Heart left ventricle (tissue), 16 donors: ENCODE measurements at regions not wholly inside any gene's neighbourhood (a gene's known extent, or its start where the extent isn't known, plus 50 kb on each side); places are given as distances from the start of the nearest gene placed in this dataset.
"Not testable (repeated sequence)": the region's sequence is repeated elsewhere in the genome, so short reads cannot be mapped to it uniquely, and the experiment has no call there.

ENCODE experiments used
- ATAC-seq, 4 donors: fragments of 200-7000 bp; cut with Tn5 transposase; one replicate each; pipeline ENCODE4 v1.9.1; 2020 to 2022; ENCODE audit warnings: moderate library complexity in 4 of 4, mild to moderate bottlenecking in 3 of 4, moderate number of reproducible peaks in 1 of 4
- DNase-seq, 5 donors: peaks; one replicate each; pipeline ENCODE4 v3.0.0-alpha.2; 2020
- H3K27ac ChIP-seq, 12 donors: fragments of 200-600 bp; sonication (generic) in 4 of 12; one replicate each; pipeline versions ENCODE4 v1.5.0 to v1.8.0; 2016 to 2022; ENCODE audit warnings: mild to moderate bottlenecking in 2 of 12
- H3K27me3 ChIP-seq, 9 donors: fragments of 200-600 bp; sonication (generic) in 2 of 9; one replicate each; pipeline versions ENCODE4 v1.5.1 to v1.8.0; 2016 to 2022; ENCODE audit warnings: mild to moderate bottlenecking in 3 of 9
- H3K36me3 ChIP-seq, 9 donors: fragments of 200-600 bp; sonication (generic) in 2 of 9; one replicate each; pipeline versions ENCODE4 v1.5.0 to v1.8.0; 2018 to 2022; ENCODE audit warnings: mild to moderate bottlenecking in 2 of 9
- H3K4me1 ChIP-seq, 12 donors: fragments of 200-600 bp; sonication (generic) in 4 of 12; one replicate each; pipeline versions ENCODE4 v1.5.0 to v1.8.0; 2016 to 2022; ENCODE audit warnings: mild to moderate bottlenecking in 3 of 12
- H3K4me3 ChIP-seq, 12 donors: fragments of 200-600 bp; sonication (generic) in 4 of 12; one replicate each; pipeline versions ENCODE4 v1.5.0 to v1.8.0; 2017 to 2022; ENCODE audit warnings: mild to moderate bottlenecking in 9 of 12, moderate library complexity in 4 of 12
- H3K9me3 ChIP-seq, 12 donors: fragments of 200-600 bp; sonication (generic) in 4 of 12; one replicate each; pipeline versions ENCODE4 v1.5.0 to v1.8.0; 2016 to 2022; ENCODE audit warnings: mild to moderate bottlenecking in 1 of 12
- CTCF ChIP-seq, 12 donors: fragments of 200-600 bp; sonication (generic) in 4 of 12; IDR thresholded peaks; one replicate each; pipeline versions ENCODE4 v1.5.0 to v1.8.0; 2018 to 2022; ENCODE audit warnings: antibody characterized with exemption in 12 of 12, mild to moderate bottlenecking in 5 of 12
- POLR2A ChIP-seq, 2 donors: fragments of 450-650 bp; IDR thresholded peaks; one replicate each; pipeline ENCODE4 v1.6.1; 2017; ENCODE audit warnings: antibody characterized with exemption in 2 of 2, mild to moderate bottlenecking in 2 of 2, moderate library complexity in 2 of 2
- WGBS, 4 donors: extraction: QIAGEN DNeasy Blood & Tissue Kit in 2 of 4; methylation state at CpG; one replicate each; pipeline versions ENCODE4 v1.1.5 to v1.1.7; 2013 to 2018; 5-methylcytosine and 5-hydroxymethylcytosine counted together
- intact Hi-C, 10 donors: fragments of 100-400 bp; cut with DNase I; formaldehyde crosslinking; loops; one replicate each; pipeline versions ENCODE4 v1.11.1 to v1.14.2; 2022
- donor health status: ischemic (EF 13 %, LVEDD 7.1; RV severe dilation, severe dysfunction).
- donor health status: healthy with polysubstance abuse.
- donor health status: DM: no; HTN: yes; CAD: no.
- donor health status: DM: no; HTN: no; CAD: no.
- donor health status: ischemic (EF 25% LVEDD 6.9; RV normal size, moderate dysfunction).
- donor health status: ischemic (EF 25% LVEDD 5.7; RV mildly dilated, moderate dysfunction).
- donor health status: healthy.
- donor health status: DM: yes; HTN: yes; CAD: no.
- donor health status: ischemic (EF 35%, LVEDD 5.7; RV mildly dilated, moderate dysfunction).
- donor health status: nonischemic (EF 11% LVEDD 7.7; RV severe dilation, severe dysfunction).
- donor health status: DM: yes; HTN: yes; CAD: no.
- donor health status: PGD.
- donor health status: ischemic (EF 29% LVEDD 5.4; RV normal size, mild dysfunction).
- donor health status: nonischemic (EF 23%, LVEDD 6.1; RV moderate dilation, normal function).

- Histone ChIP-seq H3K4me3 (no peak overlapping the region), H3K27me3 (no peaks in the 10 kb centered on the region), H3K4me1 (no peaks in the 10 kb centered on the region), H3K36me3 (no peaks in the 10 kb centered on the region), H3K9me3 (no peaks in the 10 kb centered on the region), H3K27ac (no peak overlapping the region)
- TF ChIP-seq CTCF (IDR thresholded peaks at IDR 0.05) (no peak), POLR2A (IDR thresholded peaks at IDR 0.05) (no peak)
- ATAC-seq: no peak
- intact Hi-C loops: no loop called here
- no peak for DNase-seq
- WGBS, 4 donors: 88 to 95% (median 95%) methylated on average over 7 of the region's 7 CpGs
Observed at GRCh38 chr2:145799595-145800108, 1279.7 kb upstream of the ZEB2 start.

GRCh38 chr2:145798419-145798818, 1278.5 kb upstream of the ZEB2 start:
- intact Hi-C loops: no loop called here
- ATAC-seq: no peak
- TF ChIP-seq CTCF (IDR thresholded peaks at IDR 0.05) (no peak), POLR2A (IDR thresholded peaks at IDR 0.05) (no peak)
- Histone ChIP-seq H3K36me3 (no peaks in the 10 kb centered on the region), H3K4me1 (no peaks in the 10 kb centered on the region), H3K9me3 (no peaks in the 10 kb centered on the region), H3K27ac (no peak overlapping the region), H3K4me3 (no peak overlapping the region), H3K27me3 (no peaks in the 10 kb centered on the region)
- DNase-seq: no peak
- WGBS, 4 donors: 83 to 91% (median 89%) methylated on average over 1 of the region's 1 CpG

GRCh38 chr2:145797692-145798091, 1277.8 kb upstream of the ZEB2 start:
- no peak for TF ChIP-seq POLR2A (IDR thresholded peaks at IDR 0.05)
- intact Hi-C loops: no loop called here
- Histone ChIP-seq H3K27me3 (no peaks in the 10 kb centered on the region), H3K27ac (no peak overlapping the region), H3K36me3 (no peaks in the 10 kb centered on the region), H3K4me1 (no peaks in the 10 kb centered on the region), H3K4me3 (no peak overlapping the region), H3K9me3 (no peaks in the 10 kb centered on the region)
- DNase-seq (no peak), ATAC-seq (no peak)
- 90 to 96% (median 91%) methylated on average over 4 of the region's 4 CpGs for WGBS, 4 donors

- intact Hi-C loops: no loop called here
- Histone ChIP-seq H3K4me3 (no peak overlapping the region), H3K9me3 (peaks cover 0 to 3% (median 0%) of the 10 kb centered on the region in 12 donors), H3K27ac (no peak overlapping the region), H3K27me3 (no peaks in the 10 kb centered on the region), H3K36me3 (no peaks in the 10 kb centered on the region), H3K4me1 (no peaks in the 10 kb centered on the region)
- DNase-seq (peak in 1 of 5 donors; percentile 17), ATAC-seq (no peak)
- TF ChIP-seq POLR2A (IDR thresholded peaks at IDR 0.05): no peak
- TF ChIP-seq CTCF (IDR thresholded peaks at IDR 0.05): no peak
- 69 to 85% (median 70%) methylated on average over 3 of the region's 3 CpGs for WGBS, 4 donors
Observed at GRCh38 chr2:145792745-145793144, 1272.8 kb upstream of the ZEB2 start.

- H3K4me1 ChIP-seq: no peaks in the 10 kb centered on the region
- TF ChIP-seq POLR2A (IDR thresholded peaks at IDR 0.05): no peak
- no peak for TF ChIP-seq CTCF (IDR thresholded peaks at IDR 0.05)
- H3K9me3 ChIP-seq: peaks cover 0 to 14% (median 0%) of the 10 kb centered on the region in 12 donors
- H3K36me3 ChIP-seq: no peaks in the 10 kb centered on the region
- ATAC-seq: no peak
- intact Hi-C loops: no loop called here
- no peaks in the 10 kb centered on the region for H3K27me3 ChIP-seq
- DNase-seq: no peak
- no peak overlapping the region for H3K27ac ChIP-seq
- no peak overlapping the region for H3K4me3 ChIP-seq
- WGBS, 4 donors: 88 to 94% (median 89%) methylated on average over 3 of the region's 3 CpGs
Observed at GRCh38 chr2:145789636-145790035, 1269.7 kb upstream of the ZEB2 start.

- 95 to 96% (median 96%) methylated on average over 6 of the region's 6 CpGs for WGBS, 4 donors
- ATAC-seq, H3K27me3 ChIP-seq, H3K27ac ChIP-seq, H3K4me1 ChIP-seq, DNase-seq, intact Hi-C loops, H3K4me3 ChIP-seq, H3K36me3 ChIP-seq: not testable (repeated sequence)
- H3K9me3 ChIP-seq: peaks cover 0 to 14% (median 0%) of the 10 kb centered on the region in 12 donors
Observed at GRCh38 chr2:145787597-145788361, 1267.9 kb upstream of the ZEB2 start.

- ATAC-seq, intact Hi-C loops, H3K27me3 ChIP-seq: not testable (repeated sequence)
Observed at GRCh38 chr2:145782607-145783006, 1262.7 kb upstream of the ZEB2 start.

More at GRCh38 chr2:145782607-145783006, 1262.7 kb upstream of the ZEB2 start:
- not testable (repeated sequence) for H3K36me3 ChIP-seq, H3K9me3 ChIP-seq, H3K4me3 ChIP-seq, H3K27ac ChIP-seq, DNase-seq, H3K4me1 ChIP-seq
- WGBS, 4 donors: 83 to 96% (median 92%) methylated on average over 4 to 5 of the region's 5 CpGs
